ENCODE measurements at regions not wholly inside any gene's neighbourhood (a gene's known extent, or its start where the extent isn't known, plus 50 kb on each side); places are given as distances from the start of the nearest gene placed in this dataset.
"Not testable (repeated sequence)": the region's sequence is repeated elsewhere in the genome, so short reads cannot be mapped to it uniquely, and the experiment has no call there.

- not testable (repeated sequence) for TF ChIP-seq CTCF, EZH2, EZH2phosphoT487 (IDR thresholded peaks at IDR 0.05)
Observed at GRCh38 chr21:5227252-5227651, 5294.1 kb upstream of the TPTE start.

Measured in neural progenitor cell (in vitro differentiated cells).